OCI-LY7 (cell line): ENCODE measurements at regions not wholly inside any gene's neighbourhood (a gene's known extent, or its start where the extent isn't known, plus 50 kb on each side); places are given as distances from the start of the nearest gene placed in this dataset.

Source experiments
- BruUV-seq: library from RNA; stranded (reverse); fragments of 400-500 nt; replicated peaks from 2 replicates; lab custom pipeline; 2021; lab: Mats Ljungman, UMichigan
- CTCF ChIA-PET: fragments of 300-600 bp; sonication (Branson Sonifier 250); formaldehyde crosslinking; loops from one replicate; lab custom pipeline; 2022; ENCODE audit warnings: antibody characterized with exemption; ENCODE audit not compliant: unreplicated experiment; lab: Charles Lee
- POLR2A ChIA-PET: fragments of 300-600 bp; sonication (Branson Sonifier 250); formaldehyde crosslinking; loops from one replicate; lab custom pipeline; 2022; ENCODE audit warnings: antibody characterized with exemption; lab: Charles Lee
- DNase-seq: peaks from one replicate; pipeline ENCODE4 v3.0.0-alpha.2; 2015; ENCODE audit warnings: low spot score
- H2AFZ ChIP-seq: fragments of 200-600 bp; sonication (generic), shearing (Covaris generic); 2 replicates; pipeline ENCODE4 v1.6.1; 2014; ENCODE audit warnings: mild to moderate bottlenecking, antibody characterized with exemption, low read length, moderate library complexity
- H3K27ac ChIP-seq: fragments of 200-600 bp; sonication (generic); 2 replicates; pipeline ENCODE4 v1.5.1; 2014; ENCODE audit warnings: mixed run types, low read depth, mild to moderate bottlenecking, moderate library complexity, low read length, inconsistent platforms; ENCODE audit not compliant: poor library complexity, severe bottlenecking
- H3K36me3 ChIP-seq: fragments of 200-600 bp; sonication (generic); 2 replicates; pipeline ENCODE4 v1.6.1; 2014; ENCODE audit warnings: mild to moderate bottlenecking, antibody characterized with exemption, low read length, moderate library complexity, mixed read lengths; ENCODE audit not compliant: insufficient read depth
- H3K4me1 ChIP-seq: fragments of 200-600 bp; sonication (generic); 2 replicates; pipeline ENCODE4 v1.5.1; 2014; ENCODE audit warnings: mild to moderate bottlenecking, low read length; ENCODE audit not compliant: insufficient read depth, poor library complexity, severe bottlenecking
- H3K4me2 ChIP-seq: fragments of 200-600 bp; sonication (generic); 2 replicates; pipeline ENCODE4 v1.6.1; 2014; ENCODE audit warnings: mild to moderate bottlenecking, low read length
- H3K4me3 ChIP-seq: fragments of 200-600 bp; sonication (generic); 2 replicates; pipeline ENCODE4 v1.5.1; 2014; ENCODE audit warnings: mild to moderate bottlenecking, low read depth, low read length; ENCODE audit not compliant: poor library complexity, severe bottlenecking
- H3K79me2 ChIP-seq: fragments of 200-600 bp; sonication (generic); 2 replicates; pipeline ENCODE4 v1.6.1; 2016; ENCODE audit warnings: low read depth, mild to moderate bottlenecking, low read length, moderate library complexity, mixed read lengths; ENCODE audit not compliant: insufficient read depth
- H3K9me2 ChIP-seq: fragments of 200-600 bp; sonication (generic); 2 replicates; pipeline ENCODE4 v1.6.1; 2016; ENCODE audit warnings: mild to moderate bottlenecking, low read length, mixed read lengths; ENCODE audit not compliant: insufficient read depth
- H3K9me3 ChIP-seq: fragments of 200-600 bp; sonication (generic); 2 replicates; pipeline ENCODE4 v1.6.1; 2014; ENCODE audit warnings: mild to moderate bottlenecking, mixed run types, low read length, mixed read lengths
- H4K20me1 ChIP-seq: fragments of 200-600 bp; sonication (generic); 2 replicates; pipeline ENCODE4 v1.6.1; 2014; ENCODE audit warnings: mild to moderate bottlenecking, antibody characterized with exemption, low read length, moderate library complexity, mixed read lengths; ENCODE audit not compliant: insufficient read depth
- EZH2phosphoT487 ChIP-seq: fragments of 200-600 bp; sonication (generic); IDR thresholded peaks from 2 replicates; pipeline ENCODE4 v1.6.1; 2018; ENCODE audit warnings: low read depth, borderline replicate concordance, mild to moderate bottlenecking, mixed run types, antibody characterized with exemption, low read length, moderate library complexity, mixed read lengths
- intact Hi-C: fragments of 100-400 bp; cut with micrococcal nuclease; formaldehyde crosslinking; loops from one replicate; pipeline ENCODE4 v1.10.0; 2022; ENCODE audit not compliant: unreplicated experiment
- TF ChIP-seq, protein P1 (sequence below): fragments of 200-600 bp; sonication (generic); conservative IDR thresholded peaks from 2 replicates; pipeline ENCODE4 v1.5.1; 2014; ENCODE audit warnings: mild to moderate bottlenecking, antibody characterized with exemption, low read length, moderate library complexity, mixed read lengths

DNA sequence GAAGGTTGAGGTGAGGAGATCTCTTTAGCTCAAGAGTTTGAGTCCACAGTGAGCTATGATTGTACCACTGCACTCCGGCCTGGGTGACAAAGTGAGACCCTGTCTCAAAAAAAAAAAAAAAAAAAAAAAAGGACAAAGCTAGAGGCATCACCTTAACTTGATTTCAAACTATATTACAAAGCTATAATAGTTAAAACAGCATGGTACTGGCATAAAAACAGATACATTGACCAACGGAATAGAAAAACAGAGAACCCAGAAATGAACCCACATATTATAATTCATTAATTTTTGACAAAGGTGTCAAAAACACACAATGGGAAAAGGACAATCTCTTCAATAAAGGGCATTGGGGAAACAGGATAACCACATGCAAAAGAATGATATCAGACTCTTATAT is 50.8 kb upstream of the MBOAT1 start:
- no peaks in the 10 kb centered on the region for H3K36me3 ChIP-seq
- CTCF ChIA-PET, result no interaction called here
- no TSS peak for BruUV-seq

GRCh38 chr6:20265842-20266241 is 53.6 kb upstream of the MBOAT1 start:
- no peak for DNase-seq
- intact Hi-C loops, result no loop called here
- ChIA-PET POLR2A (interaction anchor here (0.6 kb wide), 1 partner anchor 18 kb away, joined by 3 read pairs; no protein-coding TSS in a partner anchor), CTCF (no interaction called here)
- H3K27ac ChIP-seq, result no peak overlapping the region
- H3K9me2 ChIP-seq, result no peaks in the 10 kb centered on the region; the same call in 1 of the 2 replicates
- H4K20me1 ChIP-seq, result no peaks in the 10 kb centered on the region
- H3K4me1 ChIP-seq, result no peaks in the 10 kb centered on the region
- H3K4me3 ChIP-seq, result no peak overlapping the region
- BruUV-seq, result no TSS peak
- H3K79me2 ChIP-seq, result no peaks in the 10 kb centered on the region
- no peak overlapping the region for H3K4me2 ChIP-seq
- H2AFZ ChIP-seq, result no peak overlapping the region
- no peaks in the 10 kb centered on the region for H3K36me3 ChIP-seq
- TF ChIP-seq, protein P1, sequence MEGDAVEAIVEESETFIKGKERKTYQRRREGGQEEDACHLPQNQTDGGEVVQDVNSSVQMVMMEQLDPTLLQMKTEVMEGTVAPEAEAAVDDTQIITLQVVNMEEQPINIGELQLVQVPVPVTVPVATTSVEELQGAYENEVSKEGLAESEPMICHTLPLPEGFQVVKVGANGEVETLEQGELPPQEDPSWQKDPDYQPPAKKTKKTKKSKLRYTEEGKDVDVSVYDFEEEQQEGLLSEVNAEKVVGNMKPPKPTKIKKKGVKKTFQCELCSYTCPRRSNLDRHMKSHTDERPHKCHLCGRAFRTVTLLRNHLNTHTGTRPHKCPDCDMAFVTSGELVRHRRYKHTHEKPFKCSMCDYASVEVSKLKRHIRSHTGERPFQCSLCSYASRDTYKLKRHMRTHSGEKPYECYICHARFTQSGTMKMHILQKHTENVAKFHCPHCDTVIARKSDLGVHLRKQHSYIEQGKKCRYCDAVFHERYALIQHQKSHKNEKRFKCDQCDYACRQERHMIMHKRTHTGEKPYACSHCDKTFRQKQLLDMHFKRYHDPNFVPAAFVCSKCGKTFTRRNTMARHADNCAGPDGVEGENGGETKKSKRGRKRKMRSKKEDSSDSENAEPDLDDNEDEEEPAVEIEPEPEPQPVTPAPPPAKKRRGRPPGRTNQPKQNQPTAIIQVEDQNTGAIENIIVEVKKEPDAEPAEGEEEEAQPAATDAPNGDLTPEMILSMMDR, result no peak
- no peak for TF ChIP-seq EZH2phosphoT487
- H3K9me3 ChIP-seq, result no peaks in the 10 kb centered on the region

More for the DNA sequence above, 50.8 kb upstream of the MBOAT1 start:
- Histone ChIP-seq H3K4me3 (no peak overlapping the region), H2AFZ (no peak overlapping the region), H3K4me1 (no peaks in the 10 kb centered on the region), H3K4me2 (no peak overlapping the region), H3K79me2 (no peaks in the 10 kb centered on the region), H3K27ac (no peak overlapping the region), H4K20me1 (no peaks in the 10 kb centered on the region), H3K9me2 (no peaks in the 10 kb centered on the region; the same call in 1 of the 2 replicates), H3K9me3 (no peaks in the 10 kb centered on the region)
- no peak for TF ChIP-seq EZH2phosphoT487
- TF ChIP-seq, protein P1, result no peak
- DNase-seq, result no peak
- POLR2A ChIA-PET, result interaction anchor here (0.6 to 0.9 kb wide), 5 partner anchors 13 to 678 kb away, joined by 3 to 5 read pairs (median 4); no protein-coding TSS in a partner anchor
- intact Hi-C loops, result no loop called here

GRCh38 chr6:20266851-20267608 is 54.8 kb upstream of the MBOAT1 start:
- DNase-seq, result no peak
- POLR2A ChIA-PET, result interaction anchor here (0.7 kb wide), 1 partner anchor 63 kb away, joined by 3 read pairs; no protein-coding TSS in a partner anchor
- Histone ChIP-seq H3K9me2 (no peaks in the 10 kb centered on the region; the same call in 1 of the 2 replicates), H3K79me2 (no peaks in the 10 kb centered on the region), H3K9me3 (no peaks in the 10 kb centered on the region), H2AFZ (no peak overlapping the region), H3K36me3 (no peaks in the 10 kb centered on the region), H4K20me1 (no peaks in the 10 kb centered on the region), H3K4me1 (no peaks in the 10 kb centered on the region), H3K4me2 (no peak overlapping the region), H3K27ac (no peak overlapping the region), H3K4me3 (no peak overlapping the region)
- intact Hi-C loops, result no loop called here
- BruUV-seq, result no TSS peak
- no peak for TF ChIP-seq EZH2phosphoT487
- TF ChIP-seq, protein P1, result no peak
- CTCF ChIA-PET, result no interaction called here
